ENCODE measurements at regions not wholly inside any gene's neighbourhood (a gene's known extent, or its start where the extent isn't known, plus 50 kb on each side); places are given as distances from the start of the nearest gene placed in this dataset.

DNA sequence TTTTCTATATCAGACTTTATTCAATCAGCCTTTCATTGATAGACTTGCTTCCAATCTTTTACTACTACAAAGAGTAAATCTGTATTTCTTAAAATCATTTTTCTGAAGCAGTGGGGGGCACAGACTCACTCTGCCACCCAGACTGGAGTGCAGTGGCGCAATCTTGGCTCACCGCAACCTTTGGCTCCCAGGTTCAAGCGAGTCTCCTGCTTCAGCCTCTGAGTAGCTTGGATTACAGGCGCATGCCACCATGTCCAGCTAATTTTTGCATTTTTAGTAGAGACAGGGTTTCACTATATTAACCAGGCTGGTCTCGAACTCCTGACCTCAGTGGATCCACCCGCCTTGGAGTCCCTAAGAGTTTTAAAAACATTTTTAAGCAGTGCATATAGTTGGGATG lies 270.6 kb upstream of the REG3G start:
- no peak overlapping the region for H3K4me3 Mint-ChIP-seq
- H3K4me2 ChIP-seq (replicated peaks; ENCODE audit: extremely low read depth, low read length, poor library complexity, severe bottlenecking): no peak overlapping the region
- no peaks in the 10 kb centered on the region for H3K4me1 Mint-ChIP-seq
- no peaks in the 10 kb centered on the region for H3K36me3 ChIP-seq (replicated peaks in 1 of 2; ENCODE audit: control insufficient read depth in 1 of 2, insufficient read depth in 2 of 2, low read length in 2 of 2)
- no peaks in the 10 kb centered on the region for H3K27me3 ChIP-seq (ENCODE audit: control insufficient read depth in 2 of 2, insufficient read depth in 2 of 2, low read length in 2 of 2)
- no peaks in the 10 kb centered on the region for H3K79me2 ChIP-seq (ENCODE audit: insufficient read depth, low read length)
- no peak overlapping the region for H3K27ac Mint-ChIP-seq
- H3K9me3 Mint-ChIP-seq: peaks cover 3 to 12% (median 9%) of the 10 kb centered on the region in 7 donors
- peaks cover 0 to 3% (median 0%) of the 10 kb centered on the region in 3 donors for H3K27me3 Mint-ChIP-seq (ENCODE audit: low read depth in 3 of 3)
- 91% methylated on average over 4 of the region's 6 CpGs for WGBS (ENCODE audit: insufficient coverage)
- no peak overlapping the region for H3K9ac ChIP-seq (ENCODE audit: insufficient read depth, low read length, poor library complexity, severe bottlenecking)
- no peak for TF ChIP-seq CTCF (IDR thresholded peaks at IDR 0.05)
- intact Hi-C loops (cut with micrococcal nuclease): no loop called here
- H3K27ac ChIP-seq (ENCODE audit: low read depth in 1 of 2, low read length in 2 of 2): no peak overlapping the region
- DNase-seq: no peak
- no peaks in the 10 kb centered on the region for H3K36me3 Mint-ChIP-seq
- no peak overlapping the region for H3K4me3 ChIP-seq (replicated peaks in 1 of 3; ENCODE audit: low read depth in 2 of 3, low read length in 3 of 3)
- H3K4me1 ChIP-seq (ENCODE audit: control insufficient read depth in 1 of 2, insufficient read depth in 2 of 2, low read length in 2 of 2): no peaks in the 10 kb centered on the region
- H4K20me1 ChIP-seq (ENCODE audit: insufficient read depth, low read length): no peaks in the 10 kb centered on the region
- H2AFZ ChIP-seq (ENCODE audit: insufficient read depth, low read depth, low read length, poor library complexity, severe bottlenecking): no peak overlapping the region
- H3K9me3 ChIP-seq (replicated peaks in 1 of 2; ENCODE audit: control insufficient read depth in 1 of 2, insufficient read depth in 1 of 2, low read length in 2 of 2): peaks cover 4% of the 10 kb centered on the region in 2 donors

GRCh38 chr2:78757191-78757590 lies 268.3 kb upstream of the REG3G start:
- no peak for TF ChIP-seq CTCF (IDR thresholded peaks at IDR 0.05)
- no peak for DNase-seq
- Histone ChIP-seq H4K20me1 (ENCODE audit: insufficient read depth, low read length) (no peaks in the 10 kb centered on the region), H3K79me2 (ENCODE audit: insufficient read depth, low read length) (no peaks in the 10 kb centered on the region), H3K4me2 (replicated peaks; ENCODE audit: extremely low read depth, low read length, poor library complexity, severe bottlenecking) (no peak overlapping the region), H3K36me3 (replicated peaks in 1 of 2; ENCODE audit: control insufficient read depth in 1 of 2, insufficient read depth in 2 of 2, low read length in 2 of 2) (no peaks in the 10 kb centered on the region), H3K27me3 (ENCODE audit: control insufficient read depth in 2 of 2, insufficient read depth in 2 of 2, low read length in 2 of 2) (no peaks in the 10 kb centered on the region), H3K4me1 (ENCODE audit: control insufficient read depth in 1 of 2, insufficient read depth in 2 of 2, low read length in 2 of 2) (no peaks in the 10 kb centered on the region), H2AFZ (ENCODE audit: insufficient read depth, low read depth, low read length, poor library complexity, severe bottlenecking) (no peak overlapping the region), H3K27ac (ENCODE audit: low read depth in 1 of 2, low read length in 2 of 2) (no peak overlapping the region), H3K9me3 (replicated peaks in 1 of 2; ENCODE audit: control insufficient read depth in 1 of 2, insufficient read depth in 1 of 2, low read length in 2 of 2) (peaks cover 20 to 22% of the 10 kb centered on the region in 2 donors), H3K4me3 (replicated peaks in 1 of 3; ENCODE audit: low read depth in 2 of 3, low read length in 3 of 3) (no peak overlapping the region), H3K9ac (ENCODE audit: insufficient read depth, low read length, poor library complexity, severe bottlenecking) (no peak overlapping the region)
- Mint-ChIP-seq H3K4me3 (no peak overlapping the region), H3K9me3 (peaks cover 20 to 31% (median 27%) of the 10 kb centered on the region in 7 donors), H3K27ac (no peak overlapping the region), H3K36me3 (no peaks in the 10 kb centered on the region), H3K27me3 (ENCODE audit: low read depth in 3 of 3) (peaks cover 2 to 3% (median 2%) of the 10 kb centered on the region in 3 donors), H3K4me1 (no peaks in the 10 kb centered on the region)
- 0% methylated on average over 1 of the region's 1 CpG for WGBS (ENCODE audit: insufficient coverage)
- intact Hi-C loops (cut with micrococcal nuclease): no loop called here

All from CD14-positive monocyte (primary cell).